ENCODE measurements at regions not wholly inside any gene's neighbourhood (a gene's known extent, or its start where the extent isn't known, plus 50 kb on each side); places are given as distances from the start of the nearest gene placed in this dataset.

- TF ChIP-seq ZNF274 (IDR thresholded peaks at IDR 0.05; ENCODE audit: low read depth, low read length) (no peak), YY1 (IDR thresholded peaks at IDR 0.05; ENCODE audit: insufficient read depth, insufficient read length) (no peak)
These were observed 77.4 kb upstream of the PIP5K1B start for GRCh38 chr9:68627594-68627993.

Measured in NT2/D1 (cell line).